RPMI7951 (cell line): ENCODE measurements at regions not wholly inside any gene's neighbourhood (a gene's known extent, or its start where the extent isn't known, plus 50 kb on each side); places are given as distances from the start of the nearest gene placed in this dataset.

Source experiments
- DNase-seq: peaks from one replicate; pipeline ENCODE4 v3.0.0-alpha.2; 2012; ENCODE audit warnings: low read depth

- DNase-seq, result no peak
Observed at GRCh38 chr3:82940124-82940523, 1178.7 kb upstream of the GBE1 start.

GRCh38 chr3:82939491-82940097 is 1178.1 kb upstream of the GBE1 start:
- DNase-seq, result no peak

- DNase-seq, result no peak
Observed at GRCh38 chr3:82938821-82939328, 1177.4 kb upstream of the GBE1 start.

DNA sequence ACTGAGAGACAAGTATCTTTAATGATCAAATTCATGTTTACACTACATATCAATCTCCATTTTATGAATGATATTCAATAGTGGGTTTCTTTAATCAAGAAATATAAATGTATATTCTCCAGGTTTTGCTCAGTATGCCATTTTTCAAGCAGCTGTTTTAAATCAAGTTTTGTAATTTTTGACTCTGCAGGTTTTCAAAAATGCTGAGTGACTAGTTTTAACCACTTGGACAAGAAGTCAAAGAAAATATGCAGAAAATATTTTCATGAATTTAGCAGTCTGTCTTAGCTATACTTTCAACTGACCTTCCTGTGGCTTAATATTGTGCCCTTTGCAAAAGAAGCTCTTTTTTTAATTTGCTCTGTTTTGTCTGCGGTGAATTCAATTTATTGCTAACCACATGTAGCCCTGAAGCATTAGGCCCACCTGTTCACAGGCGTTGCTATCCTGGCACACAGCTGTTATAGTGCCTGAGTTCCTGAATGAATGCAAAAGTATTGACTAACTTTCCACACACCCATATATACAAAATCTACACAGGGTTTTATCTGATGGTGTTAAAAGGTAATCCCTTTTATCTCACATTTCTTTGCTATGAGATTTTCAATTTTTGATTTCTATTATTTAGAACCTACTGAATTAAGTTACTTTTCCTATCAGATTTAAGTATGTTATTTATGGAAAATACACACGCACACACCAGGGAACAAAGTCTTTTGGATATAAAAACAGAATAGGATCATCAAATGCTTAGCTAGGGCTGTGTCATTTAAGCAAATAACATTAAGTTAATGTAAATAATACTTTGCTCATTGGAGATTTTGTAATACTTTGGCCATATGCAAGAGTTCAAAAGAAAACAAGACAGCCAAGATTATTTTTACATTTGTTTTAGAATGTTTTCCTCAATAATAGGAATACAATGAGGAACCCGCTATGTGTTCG is 1166.1 kb upstream of the GBE1 start:
- no peak for DNase-seq

DNA sequence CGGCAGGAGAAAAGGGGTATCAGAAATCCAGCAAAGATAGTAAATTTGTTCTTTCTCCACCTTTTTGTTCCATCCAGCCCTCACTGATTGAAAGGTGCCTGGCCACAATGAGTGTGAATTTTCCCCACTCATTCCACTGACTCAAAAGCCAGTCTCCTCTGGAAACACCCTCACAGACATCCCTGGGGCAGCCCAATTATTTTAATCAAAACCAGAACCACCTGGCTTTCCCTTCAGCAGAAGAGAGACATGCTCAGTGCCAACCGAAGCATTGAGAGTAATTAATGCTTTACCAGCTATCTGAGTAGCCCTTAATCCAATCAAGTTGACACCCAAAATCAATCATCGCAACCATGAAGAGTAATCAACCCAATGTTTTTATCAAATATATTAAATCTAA is 1129.6 kb upstream of the GBE1 start:
- no peak for DNase-seq

GRCh38 chr3:82883072-82883471 is 1121.6 kb upstream of the GBE1 start:
- no peak for DNase-seq

GRCh38 chr3:82875401-82875800 is 1114.0 kb upstream of the GBE1 start:
- DNase-seq, result no peak

GRCh38 chr3:82839871-82840270 is 1078.4 kb upstream of the GBE1 start:
- DNase-seq, result no peak

DNA sequence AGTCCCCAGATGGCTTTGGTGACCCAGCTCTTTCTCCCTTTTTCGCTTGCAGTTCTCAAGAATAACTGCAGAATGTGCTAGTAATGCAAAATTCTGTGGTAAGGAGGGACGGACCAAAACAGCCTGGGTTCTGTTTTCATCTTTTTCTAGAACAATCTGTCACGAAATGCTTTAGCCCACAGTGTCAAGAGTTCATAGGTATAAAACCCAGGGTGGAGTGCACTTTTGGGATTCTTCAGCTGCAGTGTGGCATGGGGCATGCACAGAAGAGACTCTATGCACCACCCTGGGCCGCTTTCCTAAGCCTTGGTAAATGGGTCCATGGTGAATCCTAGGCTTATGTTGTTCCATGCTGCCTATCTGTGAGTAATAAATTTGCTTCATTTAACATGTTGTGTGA is 1072.7 kb upstream of the GBE1 start:
- no peak for DNase-seq

- DNase-seq, result no peak
Observed at GRCh38 chr3:82824491-82824890, 1063.0 kb upstream of the GBE1 start.

- DNase-seq, result no peak
Observed at GRCh38 chr3:82816086-82816485, 1054.6 kb upstream of the GBE1 start.

DNA sequence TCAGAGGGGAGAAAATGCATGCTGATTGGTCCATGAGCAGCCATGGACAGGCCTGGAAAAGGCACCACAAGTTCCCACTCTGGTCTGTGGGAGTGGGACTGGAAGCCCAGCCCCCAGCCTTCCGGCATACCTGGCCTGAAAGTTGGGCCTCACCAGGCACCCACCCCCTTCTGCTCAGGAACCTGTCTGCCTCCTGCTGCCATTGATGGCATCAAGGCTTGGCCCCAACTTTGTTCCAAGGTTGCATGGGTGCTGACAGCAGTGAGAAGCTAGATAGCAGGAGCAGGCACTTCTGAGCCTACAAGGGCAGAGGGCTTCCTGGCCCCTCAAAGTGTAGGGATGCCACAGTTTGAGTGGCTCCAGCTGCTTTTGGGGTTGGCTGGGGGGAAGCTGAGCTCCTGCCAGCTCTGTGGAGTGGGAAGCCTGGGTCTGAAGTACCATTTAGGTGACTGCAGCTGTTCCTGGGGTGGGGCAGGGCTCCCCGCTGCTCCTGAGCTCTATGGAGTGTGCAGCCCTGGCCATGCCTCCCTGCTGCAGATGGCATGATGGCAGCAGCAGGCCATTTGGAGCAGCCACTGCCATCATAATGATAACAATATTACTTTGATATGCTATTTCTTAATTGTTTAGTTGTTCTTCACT is 1054.1 kb upstream of the GBE1 start:
- no peak for DNase-seq

- DNase-seq, result no peak
Observed at GRCh38 chr3:82814660-82815059, 1053.2 kb upstream of the GBE1 start.

DNA sequence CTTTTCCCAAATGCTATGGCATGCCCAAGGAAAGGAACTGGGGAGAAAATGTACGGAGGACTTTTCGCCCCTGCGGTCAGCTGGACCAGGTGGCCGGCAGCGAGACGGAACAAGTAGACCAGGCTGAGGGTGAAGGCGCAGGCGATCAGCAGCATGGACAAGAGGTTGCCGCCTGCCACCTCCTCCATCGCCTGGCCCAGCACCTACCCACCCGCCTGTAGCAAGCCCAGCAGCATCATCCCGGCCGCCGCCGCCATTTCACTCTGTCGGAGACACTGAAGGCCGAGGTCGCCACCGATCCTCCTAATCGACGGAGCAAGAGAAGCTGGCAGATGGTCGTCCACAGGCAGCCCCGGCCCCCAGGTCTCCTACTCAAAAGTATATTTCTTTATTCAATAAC is 1046.3 kb upstream of the GBE1 start:
- DNase-seq, result no peak

- no peak for DNase-seq
Observed at GRCh38 chr3:82802501-82802900, 1041.1 kb upstream of the GBE1 start.

DNA sequence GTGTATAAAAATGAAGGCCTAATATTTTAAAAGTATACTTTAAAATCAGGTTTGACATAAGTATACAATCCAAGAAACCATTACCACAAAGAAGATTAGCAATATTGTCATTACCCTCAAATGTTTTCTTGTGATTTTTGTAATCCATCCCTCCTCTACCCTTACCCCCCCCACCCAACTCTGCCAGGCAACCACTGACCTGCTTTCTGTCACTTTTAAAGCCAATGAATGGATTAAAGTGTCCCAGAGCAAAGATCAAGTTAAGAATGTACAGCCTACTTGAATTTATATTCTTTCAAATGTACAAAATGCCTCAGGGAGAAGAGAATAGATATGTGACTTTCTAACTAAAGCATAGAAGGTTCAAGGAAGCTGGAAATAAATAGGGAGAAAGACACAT is 1038.8 kb upstream of the GBE1 start:
- DNase-seq, result no peak

DNA sequence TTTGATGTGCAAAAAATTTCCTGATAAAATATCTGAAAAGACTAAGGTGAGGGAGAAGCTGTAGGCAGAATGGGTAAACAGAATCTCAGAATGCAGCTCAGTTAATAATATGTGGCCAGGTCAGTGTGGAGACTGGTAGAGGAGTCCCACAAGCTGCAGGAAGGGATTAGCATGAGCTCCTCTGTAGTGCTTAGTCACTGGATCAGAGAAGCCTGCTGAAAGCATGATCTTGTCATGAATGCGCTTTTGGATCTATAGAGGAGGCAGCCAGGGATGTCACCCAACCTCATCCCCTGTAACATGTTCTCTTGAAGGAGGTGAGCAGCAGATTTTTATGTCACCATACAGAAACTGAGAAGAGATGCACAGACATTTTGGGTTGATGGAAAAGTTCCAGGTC is 1035.3 kb upstream of the GBE1 start:
- DNase-seq, result no peak

GRCh38 chr3:82791241-82791640 is 1029.8 kb upstream of the GBE1 start:
- DNase-seq, result no peak

GRCh38 chr3:82790307-82791097 is 1029.1 kb upstream of the GBE1 start:
- DNase-seq, result no peak

DNA sequence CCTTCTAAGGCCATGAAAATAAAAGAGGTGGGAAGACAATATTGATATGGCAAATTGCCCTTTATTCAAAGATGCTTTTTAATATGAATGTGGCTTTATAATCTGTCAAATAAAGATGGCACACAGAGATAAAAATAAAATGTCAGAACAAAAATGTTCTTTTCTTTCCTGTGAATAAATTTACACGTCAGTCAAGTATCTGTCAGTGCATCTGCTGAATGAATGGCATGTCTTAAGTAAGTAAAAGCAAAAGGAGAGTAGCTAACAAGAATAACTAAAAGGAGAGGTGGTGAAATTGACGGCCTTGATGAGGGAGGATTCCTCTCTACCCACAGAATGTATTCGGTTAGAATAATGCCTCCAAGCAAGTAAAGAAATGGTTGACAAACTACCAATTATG is 1021.7 kb upstream of the GBE1 start:
- no peak for DNase-seq

DNA sequence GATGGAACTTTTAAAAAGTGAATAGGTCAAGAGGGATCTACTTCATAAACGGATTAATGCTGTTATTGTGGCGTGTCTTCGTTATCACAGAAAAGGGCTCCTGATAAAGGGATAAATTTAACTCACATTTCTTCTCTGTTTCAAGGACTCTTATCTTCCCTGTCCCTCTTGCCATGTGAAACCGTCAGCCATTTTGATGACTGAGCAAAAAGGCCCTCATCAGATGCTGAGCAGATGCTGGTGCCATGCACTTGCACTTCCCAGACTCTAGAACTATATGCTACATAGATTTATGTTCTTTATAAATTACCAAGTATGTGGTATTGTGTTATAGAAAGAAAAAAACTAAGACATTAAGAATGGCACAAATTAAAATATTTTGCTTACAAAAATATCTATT is 1011.8 kb upstream of the GBE1 start:
- no peak for DNase-seq

GRCh38 chr3:82764521-82764920 is 1003.1 kb upstream of the GBE1 start:
- DNase-seq, result no peak
